Stimulated activated CD8-positive, alpha-beta memory T cell treated with anti-CD3 and anti-CD28 coated beads, Interleukin-4, amount 100 ng/mL, for 1 hour (primary cell): ENCODE measurements at regions not wholly inside any gene's neighbourhood (a gene's known extent, or its start where the extent isn't known, plus 50 kb on each side); places are given as distances from the start of the nearest gene placed in this dataset.
"Not testable (repeated sequence)": the region's sequence is repeated elsewhere in the genome, so short reads cannot be mapped to it uniquely, and the experiment has no call there.

Source experiments
- DNase-seq, 2 donors: peaks; one replicate each; pipeline ENCODE4 v3.0.0-alpha.2; 2020; ENCODE audit warnings: low read depth in 2 of 2, low spot score in 1 of 2

DNA sequence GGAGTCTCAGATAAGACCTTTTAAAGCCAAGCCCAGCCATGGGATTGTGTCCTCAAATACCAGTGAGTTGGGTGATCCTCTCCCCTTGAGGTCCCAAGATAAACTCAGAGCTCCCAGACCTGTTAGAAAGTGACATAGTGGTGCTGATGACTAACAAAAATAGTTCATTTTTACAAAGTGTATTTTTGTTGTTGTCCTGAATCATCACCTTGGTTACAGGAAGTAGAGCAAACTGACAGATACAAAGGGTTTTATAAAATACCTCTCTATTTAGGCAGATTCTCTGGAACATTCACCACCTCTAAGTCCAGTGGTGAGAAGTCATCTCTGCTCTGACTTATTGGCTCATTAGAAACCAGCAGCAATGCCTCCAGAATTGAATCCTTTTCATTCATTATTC is 259.3 kb downstream of the CEMIP2 start:
- DNase-seq = no peak

DNA sequence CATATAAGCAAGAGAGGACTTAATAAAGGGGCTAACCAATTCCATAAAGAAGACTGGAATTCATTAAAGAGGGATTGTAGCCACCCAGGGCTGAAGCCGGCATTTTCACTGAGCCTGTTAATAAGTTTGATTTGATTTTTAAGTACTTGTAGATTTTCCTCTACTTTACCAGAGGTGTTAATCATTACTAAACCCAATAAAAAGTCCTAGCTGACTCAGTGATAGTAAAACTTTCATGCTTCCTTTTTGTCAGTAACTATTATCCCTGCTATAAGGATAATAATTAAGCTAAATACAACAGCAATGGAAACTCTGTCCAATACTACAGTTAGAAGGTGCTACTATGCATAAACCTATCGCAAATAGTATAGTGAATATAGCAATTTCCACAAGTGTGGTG is 260.2 kb downstream of the CEMIP2 start:
- DNase-seq = not testable (repeated sequence)

DNA sequence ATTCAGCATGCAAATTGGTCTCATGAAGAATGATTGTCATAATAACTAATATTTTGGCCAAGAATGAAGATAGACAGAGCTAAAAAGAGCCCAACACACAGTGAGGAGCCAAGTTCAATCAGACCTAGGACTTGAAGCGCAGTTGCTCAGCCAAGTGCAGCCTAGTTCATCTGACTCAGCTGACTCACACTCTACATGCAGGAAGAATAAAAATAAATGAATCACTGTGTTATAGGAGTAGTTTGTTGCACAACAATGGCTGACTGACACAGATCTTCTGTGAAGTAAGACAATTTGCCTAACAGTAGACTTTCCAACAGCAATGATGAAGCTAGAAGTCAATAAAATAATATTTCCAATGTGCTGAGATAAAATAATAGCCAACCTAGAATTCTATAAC is 261.5 kb downstream of the CEMIP2 start:
- DNase-seq = no peak

DNA sequence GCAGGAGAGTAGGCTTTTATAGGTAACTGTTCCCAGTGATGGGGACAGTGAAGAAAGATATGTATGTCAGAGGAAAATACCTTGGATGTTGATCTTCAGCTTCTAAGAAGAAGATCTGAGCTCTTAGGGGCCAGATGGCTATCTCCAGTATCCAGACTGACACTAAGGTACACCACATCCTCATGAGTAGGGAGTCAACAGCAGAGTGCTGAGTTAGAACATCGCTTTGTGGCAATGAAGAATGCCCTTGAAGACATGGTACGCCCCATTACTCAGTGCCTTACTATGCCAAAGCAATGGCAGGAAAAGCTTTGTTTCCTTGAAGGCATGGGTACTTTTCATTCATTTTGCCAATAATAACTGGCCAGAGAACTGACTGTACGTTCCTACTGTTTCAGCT is 263.7 kb downstream of the CEMIP2 start:
- DNase-seq = no peak

DNA sequence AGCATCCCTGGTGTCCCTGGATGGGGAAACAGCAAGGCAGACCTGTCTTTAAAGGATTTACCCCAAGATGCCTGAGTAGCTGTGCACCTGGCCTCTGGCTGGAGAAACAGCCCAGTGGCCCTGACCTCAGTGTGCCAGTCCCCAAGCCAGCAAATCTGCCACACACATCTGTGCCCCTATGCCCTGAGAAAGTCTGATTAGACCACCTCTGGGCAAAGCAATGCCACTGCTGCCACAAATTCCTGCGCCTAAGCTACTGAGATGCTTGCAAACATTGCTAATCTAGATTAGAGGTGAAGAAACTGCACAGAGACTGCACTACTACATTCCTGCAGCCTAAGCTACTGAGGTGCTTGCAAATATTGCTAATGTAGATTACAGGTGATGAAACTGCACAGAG is 269.6 kb downstream of the CEMIP2 start:
- DNase-seq = no peak

DNA sequence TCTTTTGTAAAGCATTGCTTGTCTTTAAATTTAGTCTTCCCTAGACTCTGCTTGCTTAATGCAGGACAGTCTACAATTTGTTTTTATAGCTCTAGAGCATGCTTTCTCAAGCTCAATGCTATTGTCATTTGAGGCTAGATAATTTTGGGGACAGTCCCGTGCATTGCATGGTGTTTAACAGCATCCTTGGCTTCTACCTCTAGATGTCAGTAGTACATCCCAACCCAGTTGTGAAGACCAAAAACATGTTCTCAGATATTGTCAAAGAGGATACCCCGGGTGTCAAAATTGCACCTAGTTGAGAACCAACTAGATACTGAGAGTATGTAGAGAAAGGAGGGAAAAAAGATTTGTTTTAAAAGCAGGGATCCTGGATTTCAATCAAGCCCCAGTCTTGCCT is 277.5 kb downstream of the CEMIP2 start:
- DNase-seq = no peak

DNA sequence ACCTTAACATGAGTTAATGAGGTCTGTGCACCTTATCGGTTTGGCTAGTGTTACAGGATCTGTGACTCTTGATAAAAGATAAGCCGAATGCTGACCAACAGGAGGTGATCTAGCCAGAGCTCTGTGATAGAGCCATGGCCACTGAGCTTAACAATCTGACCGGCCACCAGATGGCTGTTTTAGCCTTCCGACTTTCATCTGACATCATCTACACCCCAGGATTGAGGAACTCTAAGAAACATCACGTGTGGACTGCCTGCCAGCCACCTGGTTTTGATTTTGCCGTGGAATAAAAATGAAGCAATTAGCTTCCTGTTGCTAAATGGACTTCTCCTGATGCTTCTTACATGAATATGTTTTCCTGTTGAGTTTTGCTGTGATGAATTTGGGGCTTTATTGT is 281.3 kb downstream of the CEMIP2 start:
- no peak for DNase-seq

DNA sequence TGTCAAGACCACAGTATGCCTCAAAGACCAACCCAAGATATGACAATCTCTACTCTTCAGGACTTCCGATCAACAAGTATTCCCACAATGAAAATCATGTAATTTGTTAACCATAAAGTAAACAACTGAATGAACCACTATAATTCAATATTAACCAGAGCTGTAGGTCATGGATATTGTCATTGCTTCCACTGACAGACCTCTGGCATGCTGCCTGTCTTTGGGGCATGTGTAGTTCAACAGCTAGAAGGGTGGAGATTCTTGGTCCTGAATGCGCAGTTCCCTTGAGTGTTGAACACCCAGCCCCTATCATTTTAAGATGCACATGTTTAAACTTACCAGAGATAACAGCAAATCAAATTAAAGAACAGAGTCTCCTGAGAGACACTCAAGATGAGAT is 283.0 kb downstream of the CEMIP2 start:
- no peak for DNase-seq

DNA sequence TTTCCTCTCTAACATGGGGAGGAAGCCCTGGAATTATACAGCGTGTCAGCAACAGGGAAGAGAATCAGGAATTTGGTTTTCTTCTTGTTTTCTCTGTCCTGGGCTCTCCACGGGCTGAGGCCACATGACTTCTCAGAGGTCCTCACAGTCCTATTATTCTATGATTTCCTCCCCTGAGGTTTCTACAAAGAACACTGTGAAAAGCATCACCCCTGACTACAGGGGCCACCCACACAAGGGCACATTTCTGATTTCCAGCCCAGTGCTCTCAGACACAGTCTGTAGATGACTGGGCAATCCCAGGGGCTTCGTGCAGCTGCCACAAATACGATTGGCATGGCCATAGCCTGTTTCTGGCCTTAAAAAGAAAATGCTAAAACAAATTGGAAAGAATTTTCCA is 284.9 kb downstream of the CEMIP2 start:
- no peak for DNase-seq

DNA sequence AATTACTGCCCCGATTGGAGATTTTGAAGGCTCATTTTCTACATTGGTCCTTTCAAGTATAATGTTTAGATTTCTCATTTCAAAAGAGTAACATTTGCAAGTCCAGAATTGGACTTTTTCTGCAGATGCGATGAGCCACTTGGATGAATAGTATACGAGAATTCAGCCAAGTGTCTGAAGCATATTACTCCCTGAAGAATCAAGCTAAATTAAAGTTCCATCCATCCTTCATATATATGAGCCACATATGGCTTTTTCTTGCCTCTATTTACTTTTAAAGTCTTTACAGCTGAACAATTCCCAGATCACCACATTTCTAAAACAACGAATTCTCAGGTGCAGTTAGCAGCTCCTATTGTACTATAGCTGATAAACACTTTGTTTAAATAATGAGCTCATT is 288.7 kb downstream of the CEMIP2 start:
- no peak for DNase-seq

DNA sequence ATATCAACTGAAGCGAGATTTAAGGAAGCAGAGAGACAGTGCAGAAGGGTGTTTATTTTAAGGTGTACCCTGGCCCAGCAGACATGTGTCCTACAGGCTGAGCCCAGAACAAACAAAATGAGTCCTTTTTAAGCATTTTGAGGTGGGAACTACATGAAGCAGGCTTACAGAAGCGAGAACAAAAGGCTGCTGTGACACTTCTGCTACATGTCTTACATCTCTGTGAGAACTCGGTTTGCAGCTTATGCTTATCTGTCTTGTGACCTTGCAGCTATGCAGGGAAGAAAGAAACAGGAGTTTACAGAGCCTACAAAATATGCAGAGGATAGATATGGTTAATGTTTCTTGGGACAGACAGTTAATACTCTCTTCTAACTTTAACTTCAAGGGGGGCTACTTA is 295.9 kb downstream of the CEMIP2 start:
- no peak for DNase-seq

DNA sequence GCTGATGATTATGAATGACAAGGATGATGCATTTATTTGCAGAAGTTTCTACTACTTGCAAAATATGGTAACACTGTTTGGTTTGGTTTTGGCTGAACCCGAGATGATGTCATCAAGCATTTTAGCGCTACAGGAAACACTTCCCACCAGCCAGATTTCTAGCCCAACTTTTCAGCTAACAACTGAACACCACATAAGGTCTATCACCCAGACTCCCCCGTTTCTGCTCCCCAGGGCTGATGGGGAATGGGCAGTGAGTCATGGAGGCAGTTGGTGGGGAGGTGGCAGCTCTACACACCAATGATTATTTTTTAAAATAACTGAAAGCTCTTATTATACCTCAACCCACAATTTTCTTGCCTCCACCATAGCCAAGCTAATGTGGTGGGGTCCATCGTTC is 302.9 kb downstream of the CEMIP2 start:
- no peak for DNase-seq

DNA sequence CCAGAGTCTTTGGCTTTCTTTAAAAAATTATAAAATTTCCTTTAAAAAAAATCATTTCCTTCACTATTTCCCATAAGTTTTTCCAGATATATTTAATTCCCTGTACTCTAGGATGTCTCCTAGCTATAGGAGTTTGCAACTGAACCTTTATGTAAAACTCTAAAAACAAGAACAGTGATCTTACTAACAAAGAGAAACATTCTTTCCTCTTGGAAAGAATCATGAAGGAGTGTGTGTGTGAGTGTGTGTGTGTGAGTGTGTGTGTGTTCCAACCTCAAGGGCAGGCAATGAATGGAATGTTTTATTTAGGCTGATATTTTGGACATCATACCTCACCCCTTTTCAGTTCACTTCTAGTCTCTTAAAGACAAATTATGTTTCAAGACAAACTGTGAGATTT is 309.2 kb downstream of the CEMIP2 start:
- no peak for DNase-seq

DNA sequence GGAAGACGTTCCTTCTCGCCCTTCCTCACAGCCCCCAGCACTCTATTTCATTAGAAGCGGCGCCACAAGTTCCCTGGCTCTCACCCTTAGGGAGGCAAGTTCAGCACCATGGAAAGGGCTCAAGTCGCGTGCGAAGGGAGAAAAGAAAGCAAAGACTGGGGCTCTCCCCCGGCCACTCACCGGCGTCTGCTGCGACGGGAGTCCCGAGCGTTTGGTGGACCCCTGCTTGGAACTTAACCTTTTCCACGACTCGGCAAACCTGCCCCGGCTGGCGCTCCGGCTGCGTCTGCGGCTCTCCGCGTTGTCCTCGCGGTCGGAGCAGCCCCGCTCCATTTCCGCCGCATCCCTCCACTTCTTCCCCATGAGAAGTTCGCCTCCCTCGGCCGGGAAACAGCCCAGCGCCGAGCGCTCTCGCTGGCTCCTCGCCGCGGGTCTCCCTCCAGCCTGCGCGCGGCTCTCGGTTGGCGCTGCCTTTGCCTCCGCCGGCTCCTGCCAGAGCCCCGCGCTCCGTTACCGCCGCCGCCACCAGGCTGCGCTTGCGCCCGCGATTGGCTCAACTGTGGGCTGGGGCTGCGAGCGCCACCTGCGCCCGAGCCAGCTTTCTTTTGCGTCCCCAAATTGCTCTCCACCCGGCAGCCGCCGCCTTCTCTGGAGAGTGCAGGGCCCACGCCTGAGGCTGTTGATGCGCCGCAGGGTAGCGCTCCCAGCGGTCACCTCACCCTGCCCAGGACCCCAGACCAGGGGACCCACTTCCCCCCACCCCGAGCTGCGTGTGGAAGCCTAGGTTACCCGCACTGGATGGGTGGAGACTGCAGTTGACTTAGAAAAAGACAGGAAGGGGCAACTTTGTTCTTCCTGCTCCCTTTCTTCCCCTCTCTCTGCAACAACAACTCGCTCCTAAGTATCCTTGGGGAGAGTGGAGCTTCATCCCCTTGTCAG is 321.6 kb downstream of the CEMIP2 start:
- no peak for DNase-seq

DNA sequence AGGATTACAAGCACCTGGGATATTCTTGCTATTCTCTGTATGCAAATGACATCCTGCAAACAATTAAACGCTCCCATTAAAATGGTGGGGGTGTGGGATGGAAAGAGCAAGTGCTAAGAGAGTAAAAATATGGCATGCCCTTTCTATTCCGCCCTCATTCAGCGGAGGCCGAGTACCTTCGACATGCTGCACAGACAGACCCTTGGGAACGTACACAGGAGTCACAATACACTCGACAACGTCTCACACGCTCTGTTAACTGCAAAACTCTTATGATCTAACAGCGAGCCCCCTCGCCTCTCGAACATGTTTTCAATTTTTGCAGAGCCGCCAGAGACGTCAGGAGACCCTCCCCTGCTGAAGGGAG is 322.2 kb downstream of the CEMIP2 start:
- DNase-seq = no peak

DNA sequence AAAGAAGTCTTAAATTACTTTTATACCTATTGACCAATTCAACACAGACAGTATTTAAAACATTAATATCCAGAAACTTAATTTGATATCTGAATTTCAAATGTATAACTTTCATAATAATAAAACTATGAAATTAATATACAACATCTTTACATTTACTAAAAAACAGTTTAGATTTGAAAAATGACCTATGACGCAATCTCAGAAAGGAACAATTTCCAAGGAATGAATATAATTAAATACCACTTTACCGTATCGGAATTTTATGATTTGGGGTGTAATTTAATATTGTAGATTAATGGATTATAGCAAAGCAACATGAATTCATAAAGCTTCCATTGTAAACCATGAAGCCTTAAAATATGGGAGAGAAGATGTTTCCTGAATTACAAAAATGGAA is 321.5 kb upstream of the TRPM3 start:
- no peak for DNase-seq

DNA sequence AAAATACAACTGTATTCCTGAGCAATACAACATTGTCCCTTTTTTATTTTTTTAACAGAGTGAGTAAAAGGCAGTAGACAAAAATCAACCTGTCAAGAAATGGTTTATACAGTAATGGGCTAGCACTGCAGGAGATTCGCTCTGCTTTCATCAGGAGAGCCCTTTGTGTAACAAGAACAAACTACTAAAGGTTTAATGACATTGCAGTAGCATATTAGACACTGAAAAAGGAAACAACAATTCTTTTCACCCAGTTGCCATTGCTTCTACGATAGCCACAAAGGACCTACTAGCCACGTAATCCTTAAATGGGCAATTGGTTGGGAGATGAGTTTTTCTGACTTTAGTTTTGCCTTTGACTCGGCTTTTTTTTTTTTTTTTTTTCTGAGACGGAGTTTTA is 319.8 kb upstream of the TRPM3 start:
- DNase-seq = no peak

DNA sequence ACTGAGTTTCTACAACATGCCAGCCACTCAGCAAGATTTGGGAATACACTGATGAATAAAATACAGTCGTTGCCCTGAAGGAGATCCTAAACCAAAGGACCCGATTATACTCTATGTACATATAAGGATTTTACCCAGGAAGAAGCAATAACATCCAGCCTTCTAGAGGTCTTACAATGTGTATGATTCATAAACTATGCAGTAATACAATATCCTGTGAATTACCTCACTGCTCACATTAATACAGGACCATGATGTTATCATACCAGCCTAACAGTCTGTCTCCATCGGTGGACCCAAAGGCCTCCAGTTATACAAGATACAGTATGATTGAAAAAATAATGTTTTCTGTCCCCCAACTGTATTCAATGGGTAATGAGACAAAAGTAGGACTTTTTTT is 310.5 kb upstream of the TRPM3 start:
- DNase-seq = no peak

DNA sequence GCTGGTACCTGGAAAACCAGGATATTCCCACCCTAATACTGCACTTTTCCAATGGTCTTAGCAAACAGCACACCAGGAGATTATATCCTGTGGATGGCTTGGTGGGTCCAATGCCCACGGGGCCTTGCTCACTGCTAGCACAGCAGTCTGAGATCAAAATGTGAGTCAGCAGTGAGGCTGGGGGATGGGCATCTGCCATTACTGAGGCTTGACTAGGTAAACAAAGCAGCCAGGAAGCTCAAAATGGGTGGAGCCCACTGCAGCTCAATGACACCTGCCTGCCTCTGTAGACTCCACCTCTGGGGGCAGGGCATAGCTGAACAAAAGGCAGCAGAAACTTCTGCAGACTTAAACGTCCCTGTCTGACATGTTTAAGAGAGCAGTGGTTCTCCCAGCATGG is 285.9 kb upstream of the TRPM3 start:
- not testable (repeated sequence) for DNase-seq

DNA sequence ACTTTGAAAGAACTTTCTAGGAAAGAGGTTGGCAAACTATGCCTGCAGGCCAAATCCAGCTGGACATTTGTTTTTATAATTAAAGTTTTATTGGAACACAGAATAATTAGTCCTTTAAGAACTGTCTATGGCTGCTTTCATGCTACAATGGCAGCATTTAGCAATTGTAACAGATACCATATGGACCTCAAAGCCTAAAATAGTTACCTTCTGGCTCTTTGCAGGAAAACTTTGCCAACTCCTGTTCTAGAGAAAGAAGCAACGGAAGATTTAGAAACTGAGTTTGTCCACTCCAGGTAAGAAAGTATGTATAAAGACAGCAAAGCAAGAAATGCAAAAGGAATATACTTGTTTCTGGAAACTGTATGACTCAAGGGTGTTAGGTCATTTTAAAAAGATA is 281.7 kb upstream of the TRPM3 start:
- no peak for DNase-seq

DNA sequence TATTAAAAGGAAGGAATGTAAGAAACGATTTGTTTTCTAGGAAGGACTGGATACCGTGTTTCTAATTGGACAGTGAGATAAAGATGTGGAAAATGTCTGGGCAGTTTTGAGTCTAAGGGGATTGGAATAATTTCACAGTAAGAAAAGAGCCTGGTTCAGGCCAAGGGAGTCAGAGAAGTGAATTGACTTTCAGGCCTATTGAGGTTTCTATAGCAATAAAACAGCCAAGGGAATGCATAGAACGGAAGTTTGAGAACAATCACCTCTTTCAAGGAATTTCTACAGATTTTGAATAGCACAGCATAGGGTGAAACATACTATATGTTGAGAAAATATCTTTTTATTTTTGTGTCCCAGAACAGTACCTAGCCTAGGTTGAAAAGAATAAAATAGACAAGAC is 271.6 kb upstream of the TRPM3 start:
- DNase-seq = no peak

DNA sequence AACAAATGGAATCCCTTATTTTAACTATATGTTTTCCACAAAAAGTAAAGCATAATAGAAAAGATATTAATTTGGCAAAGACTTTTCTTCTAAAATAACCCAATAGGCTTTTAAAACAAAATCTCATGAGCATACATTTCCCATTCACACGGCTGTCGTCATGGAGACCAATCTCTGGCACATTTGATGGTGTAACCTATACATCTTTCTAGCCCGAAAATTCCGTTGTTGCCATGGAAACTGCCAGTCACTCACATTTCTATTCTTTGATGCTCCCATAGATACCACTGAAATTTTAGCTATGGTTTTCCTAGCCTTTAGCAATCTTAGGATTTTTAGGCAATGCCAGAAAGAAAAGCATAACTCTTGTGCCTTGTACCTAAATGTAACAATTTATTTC is 262.9 kb upstream of the TRPM3 start:
- DNase-seq = no peak

DNA sequence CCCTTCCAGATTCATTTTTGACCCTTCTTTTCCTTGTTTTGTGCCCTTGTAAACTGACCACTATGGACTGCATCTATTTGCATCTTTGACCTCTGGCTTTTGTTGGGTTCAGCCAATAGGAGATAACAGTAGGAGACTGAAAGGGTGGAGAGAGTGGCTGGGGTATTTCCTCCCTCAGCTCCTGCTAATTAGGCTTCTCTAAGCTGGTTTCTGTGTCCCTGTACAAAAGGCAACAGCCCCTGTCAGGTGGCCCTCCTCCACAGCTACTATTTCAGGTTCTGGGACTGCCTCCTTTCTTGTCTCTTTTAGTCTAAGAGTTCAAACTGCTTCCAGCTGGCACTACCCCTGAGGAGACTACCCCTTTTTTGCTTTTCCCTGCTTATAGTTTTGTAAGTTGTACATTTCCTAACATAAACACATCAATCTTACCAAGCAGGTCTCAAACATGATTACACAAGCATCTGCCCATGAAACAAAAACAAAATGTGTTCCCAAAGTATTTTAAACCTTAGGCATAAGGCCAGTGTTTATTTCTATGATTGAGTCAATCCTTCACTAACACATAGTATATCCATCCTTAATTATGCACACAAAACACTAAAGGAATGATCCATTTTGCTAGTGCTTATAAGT is 262.0 kb upstream of the TRPM3 start:
- no peak for DNase-seq
